Osteoblast (primary cell): ENCODE measurements at regions not wholly inside any gene's neighbourhood (a gene's known extent, or its start where the extent isn't known, plus 50 kb on each side); places are given as distances from the start of the nearest gene placed in this dataset.

Experiments used
- DNase-seq: peaks from one replicate; pipeline ENCODE4 v3.0.0; 2011; ENCODE audit warnings: low spot score, mixed read lengths; ENCODE audit not compliant: insufficient read length; ENCODE audit errors: missing footprints
- H2AFZ ChIP-seq: 2 replicates; pipeline ENCODE4 v1.6.0; 2011; ENCODE audit warnings: mild to moderate bottlenecking, low read length
- H3K27ac ChIP-seq: 2 replicates; pipeline ENCODE4 v1.5.1; 2011; ENCODE audit warnings: mild to moderate bottlenecking, low read depth, low read length, moderate library complexity
- H3K27me3 ChIP-seq: 2 replicates; pipeline ENCODE4 v1.6.0; 2012; ENCODE audit warnings: mild to moderate bottlenecking, control low read depth, inconsistent platforms, low read length, moderate library complexity; ENCODE audit not compliant: insufficient read depth
- H3K36me3 ChIP-seq: 2 replicates; pipeline ENCODE4 v1.5.1; 2011; ENCODE audit warnings: mild to moderate bottlenecking, low read length, control low read depth, moderate library complexity; ENCODE audit not compliant: insufficient read depth
- H3K4me1 ChIP-seq: 2 replicates; pipeline ENCODE4 v1.5.1; 2011; ENCODE audit warnings: mild to moderate bottlenecking, low read length, control low read depth, moderate library complexity; ENCODE audit not compliant: insufficient read depth
- H3K4me2 ChIP-seq: 2 replicates; pipeline ENCODE4 v1.6.0; 2011; ENCODE audit warnings: mild to moderate bottlenecking, low read length; ENCODE audit not compliant: insufficient read depth
- H3K4me3 ChIP-seq: fragments of 200-600 bp; sonication (generic); 3 replicates; pipeline ENCODE4 v1.5.1; 2012; ENCODE audit warnings: mild to moderate bottlenecking, low read length, inconsistent platforms; ENCODE audit not compliant: insufficient read depth
- H3K79me2 ChIP-seq: 2 replicates; pipeline ENCODE4 v1.6.0; 2012; ENCODE audit warnings: mild to moderate bottlenecking, low read length, control low read depth, inconsistent platforms; ENCODE audit not compliant: insufficient read depth
- H3K9me3 ChIP-seq: 2 replicates; pipeline ENCODE4 v1.5.1; 2011; ENCODE audit warnings: low read depth, low read length, control low read depth
- H4K20me1 ChIP-seq: 2 replicates; pipeline ENCODE4 v1.6.0; 2012; ENCODE audit warnings: mild to moderate bottlenecking, low read length, control low read depth; ENCODE audit not compliant: insufficient read depth
- CTCF ChIP-seq: IDR thresholded peaks from 2 replicates; pipeline ENCODE4 v1.5.1; 2011; ENCODE audit warnings: mild to moderate bottlenecking, low read depth, low read length, moderate library complexity; ENCODE audit errors: extremely low read depth

GRCh38 chr11:76270389-76270788 is 64.1 kb upstream of the WNT11 start:
- H3K4me1 ChIP-seq, result peaks cover 25% of the 10 kb centered on the region
- H3K36me3 ChIP-seq, result no peaks in the 10 kb centered on the region
- no peak overlapping the region for H2AFZ ChIP-seq
- H3K9me3 ChIP-seq, result no peaks in the 10 kb centered on the region
- no peak overlapping the region for H3K4me3 ChIP-seq
- H3K79me2 ChIP-seq, result no peaks in the 10 kb centered on the region
- TF ChIP-seq CTCF, result no peak
- H3K27ac ChIP-seq, result no peak overlapping the region
- DNase-seq, result no peak
- H3K4me2 ChIP-seq, result no peak overlapping the region
- no peaks in the 10 kb centered on the region for H4K20me1 ChIP-seq
- no peaks in the 10 kb centered on the region for H3K27me3 ChIP-seq

GRCh38 chr11:76269661-76270261 is 63.5 kb upstream of the WNT11 start:
- Histone ChIP-seq H2AFZ (no peak overlapping the region), H3K27ac (no peak overlapping the region), H3K9me3 (no peaks in the 10 kb centered on the region), H3K79me2 (no peaks in the 10 kb centered on the region), H3K4me3 (no peak overlapping the region), H3K36me3 (no peaks in the 10 kb centered on the region), H3K4me1 (peaks cover 26% of the 10 kb centered on the region), H3K4me2 (no peak overlapping the region), H4K20me1 (no peaks in the 10 kb centered on the region), H3K27me3 (no peaks in the 10 kb centered on the region)
- TF ChIP-seq CTCF, result no peak
- peak; percentile 11 for DNase-seq

- Histone ChIP-seq H3K4me3 (no peak overlapping the region), H3K36me3 (no peaks in the 10 kb centered on the region), H3K4me1 (peaks cover 26% of the 10 kb centered on the region), H3K27me3 (no peaks in the 10 kb centered on the region), H3K9me3 (no peaks in the 10 kb centered on the region), H2AFZ (no peak overlapping the region), H4K20me1 (no peaks in the 10 kb centered on the region), H3K27ac (no peak overlapping the region), H3K4me2 (no peak overlapping the region), H3K79me2 (no peaks in the 10 kb centered on the region)
- TF ChIP-seq CTCF, result no peak
- DNase-seq, result peak; percentile 76
Measured at GRCh38 chr11:76269247-76269646, 62.9 kb upstream of the WNT11 start.

GRCh38 chr11:76268498-76268897 is 62.2 kb upstream of the WNT11 start:
- DNase-seq, result no peak
- Histone ChIP-seq H3K4me3 (no peak overlapping the region), H3K79me2 (no peaks in the 10 kb centered on the region), H3K27ac (no peak overlapping the region), H3K9me3 (no peaks in the 10 kb centered on the region), H3K4me1 (peaks cover 26% of the 10 kb centered on the region), H2AFZ (no peak overlapping the region), H4K20me1 (no peaks in the 10 kb centered on the region), H3K36me3 (no peaks in the 10 kb centered on the region), H3K27me3 (peaks cover 4% of the 10 kb centered on the region), H3K4me2 (no peak overlapping the region)
- no peak for TF ChIP-seq CTCF
